PFSK-1 (cell line): ENCODE measurements at regions not wholly inside any gene's neighbourhood (a gene's known extent, or its start where the extent isn't known, plus 50 kb on each side); places are given as distances from the start of the nearest gene placed in this dataset.

ENCODE experiments used
- FOXP2 ChIP-seq: optimal IDR thresholded peaks from 2 replicates; pipeline ENCODE3; 2011; ENCODE audit warnings: borderline replicate concordance, control low read depth, inconsistent platforms; ENCODE audit not compliant: insufficient read depth; ENCODE audit errors: extremely low read length, extremely low read depth
- POLR2AphosphoS5 ChIP-seq: IDR thresholded peaks from 2 replicates; pipeline ENCODE4 v1.6.1; 2012; ENCODE audit warnings: low read depth, mild to moderate bottlenecking, control low read depth, low read length, moderate library complexity
- REST ChIP-seq, 2 experiments: IDR thresholded peaks; 2 replicates each; pipeline versions ENCODE4 v1.6.1 to v1.8.0; 2011 to 2012; ENCODE audit warnings: low read depth in 2 of 2, low read length in 2 of 2, control low read depth in 1 of 2, inconsistent platforms in 1 of 2, mild to moderate bottlenecking in 1 of 2, moderate library complexity in 1 of 2; ENCODE audit not compliant: insufficient read depth in 1 of 2
- SIN3A ChIP-seq: IDR thresholded peaks from 2 replicates; pipeline ENCODE4 v1.6.1; 2012; ENCODE audit warnings: mild to moderate bottlenecking, low read length, moderate library complexity, borderline replicate concordance; ENCODE audit not compliant: insufficient read depth
- TAF1 ChIP-seq: IDR thresholded peaks from 2 replicates; pipeline ENCODE4 v1.6.1; 2012; ENCODE audit warnings: low read length, control low read depth, borderline replicate concordance; ENCODE audit not compliant: insufficient read depth

DNA sequence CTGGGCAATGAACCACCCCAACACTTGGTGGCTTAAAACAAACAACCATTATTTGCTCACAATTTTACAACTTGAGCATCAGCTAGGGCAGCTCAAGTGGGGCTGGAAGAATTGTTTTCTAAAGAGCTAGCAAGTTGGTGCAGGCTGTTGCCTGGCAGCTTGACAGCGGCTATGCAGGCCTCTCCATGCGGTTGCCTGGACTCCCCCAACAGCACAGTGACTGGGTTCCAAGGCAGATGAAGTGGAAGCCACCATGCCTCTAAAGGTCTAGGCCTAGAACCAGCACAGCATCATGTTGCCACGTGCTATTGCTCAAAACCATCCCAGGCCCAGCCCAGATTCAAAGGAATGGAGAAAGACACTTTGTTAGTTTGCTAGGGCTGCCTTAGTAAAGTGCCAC is 114.8 kb downstream of the BCOR start:
- TF ChIP-seq FOXP2: no peak
- TF ChIP-seq REST (IDR thresholded peaks at IDR 0.05; ENCODE audit: insufficient read depth in 1 of 2, low read depth in 2 of 2, low read length in 2 of 2): no peak
- TF ChIP-seq POLR2AphosphoS5: no peak

DNA sequence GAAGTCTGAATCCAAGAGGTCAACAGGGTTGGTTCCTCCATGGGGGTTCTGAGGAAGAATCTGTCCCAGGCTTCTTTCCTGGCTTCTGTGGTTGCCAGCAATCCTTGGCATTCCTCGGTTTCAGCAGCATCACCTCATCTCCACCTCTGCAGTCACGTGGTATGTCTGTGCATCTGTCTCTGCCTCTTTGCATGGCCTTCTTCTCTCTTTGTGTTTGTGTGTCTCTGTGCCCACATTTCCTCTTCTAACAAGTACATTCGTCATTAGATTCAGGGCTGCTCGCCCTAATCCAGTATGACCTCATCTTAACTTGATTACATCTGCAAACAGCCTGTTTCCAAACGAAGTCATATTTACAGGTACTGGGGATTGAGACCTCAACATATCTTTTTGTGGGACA is 114.0 kb downstream of the BCOR start:
- TF ChIP-seq SIN3A (no peak), FOXP2 (no peak), TAF1 (no peak), POLR2AphosphoS5 (no peak), REST (IDR thresholded peaks at IDR 0.05; ENCODE audit: insufficient read depth in 1 of 2, low read depth in 2 of 2, low read length in 2 of 2) (no peak)

- no peak for TF ChIP-seq FOXP2
- no peak for TF ChIP-seq TAF1
- no peak for TF ChIP-seq SIN3A
- TF ChIP-seq POLR2AphosphoS5: no peak
- no peak for TF ChIP-seq REST (IDR thresholded peaks at IDR 0.05; ENCODE audit: insufficient read depth in 1 of 2, low read depth in 2 of 2, low read length in 2 of 2)
Measured at GRCh38 chrX:39984191-39984956, 113.4 kb downstream of the BCOR start.

- TF ChIP-seq FOXP2: no peak
Measured at GRCh38 chrX:39985071-39985470, 112.7 kb downstream of the BCOR start.

DNA sequence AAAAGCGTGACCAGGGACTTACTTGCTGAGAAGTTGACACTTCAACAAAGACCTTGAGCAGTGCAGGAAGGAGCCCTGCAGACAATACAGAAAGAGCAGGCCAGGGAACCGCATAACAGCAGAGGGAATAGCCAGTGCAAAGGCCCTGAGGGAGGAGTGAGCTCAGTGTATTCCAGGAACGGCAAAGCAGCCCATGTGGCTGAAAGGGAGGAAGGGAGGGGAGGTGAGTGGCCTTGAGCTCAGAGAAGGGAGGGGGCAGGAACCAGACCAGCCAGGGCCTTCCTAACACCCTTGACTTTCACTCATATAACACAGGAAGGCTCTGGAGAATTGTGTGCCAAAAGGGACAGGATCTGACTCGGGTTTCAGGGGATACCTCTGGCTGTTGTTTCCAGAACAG is 112.2 kb downstream of the BCOR start:
- TF ChIP-seq FOXP2: no peak
- no peak for TF ChIP-seq TAF1
- TF ChIP-seq POLR2AphosphoS5: no peak
- TF ChIP-seq REST (IDR thresholded peaks at IDR 0.05; ENCODE audit: insufficient read depth in 1 of 2, low read depth in 2 of 2, low read length in 2 of 2): no peak
- TF ChIP-seq SIN3A: no peak
